Right ventricle myocardium inferior (tissue), 1 donor: ENCODE measurements at regions not wholly inside any gene's neighbourhood (a gene's known extent, or its start where the extent isn't known, plus 50 kb on each side); places are given as distances from the start of the nearest gene placed in this dataset.
A peak's percentile ranks its signal among the peaks of the same experiment; 100 is the strongest.
"Not testable (repeated sequence)": the region's sequence is repeated elsewhere in the genome, so short reads cannot be mapped to it uniquely, and the experiment has no call there.

ENCODE experiments used
- ATAC-seq: fragments of 200-7000 bp; cut with Tn5 transposase; one replicate; pipeline ENCODE4 v1.9.1; 2020; ENCODE audit warnings: mild to moderate bottlenecking, moderate library complexity
- DNase-seq: peaks from one replicate; pipeline ENCODE4 v3.0.0; 2021; ENCODE audit errors: missing footprints
- intact Hi-C: fragments of 100-400 bp; cut with DNase I; formaldehyde crosslinking; loops from one replicate; pipeline ENCODE4 v1.11.0; 2022
- donor health status: DM: no; HTN: yes; CAD: no; lungs with severe emphysema.

GRCh38 chr2:191476901-191477300, 201.0 kb upstream of the NABP1 start:
- intact Hi-C loops, result no loop called here
- DNase-seq, result no peak
- no peak for ATAC-seq

DNA sequence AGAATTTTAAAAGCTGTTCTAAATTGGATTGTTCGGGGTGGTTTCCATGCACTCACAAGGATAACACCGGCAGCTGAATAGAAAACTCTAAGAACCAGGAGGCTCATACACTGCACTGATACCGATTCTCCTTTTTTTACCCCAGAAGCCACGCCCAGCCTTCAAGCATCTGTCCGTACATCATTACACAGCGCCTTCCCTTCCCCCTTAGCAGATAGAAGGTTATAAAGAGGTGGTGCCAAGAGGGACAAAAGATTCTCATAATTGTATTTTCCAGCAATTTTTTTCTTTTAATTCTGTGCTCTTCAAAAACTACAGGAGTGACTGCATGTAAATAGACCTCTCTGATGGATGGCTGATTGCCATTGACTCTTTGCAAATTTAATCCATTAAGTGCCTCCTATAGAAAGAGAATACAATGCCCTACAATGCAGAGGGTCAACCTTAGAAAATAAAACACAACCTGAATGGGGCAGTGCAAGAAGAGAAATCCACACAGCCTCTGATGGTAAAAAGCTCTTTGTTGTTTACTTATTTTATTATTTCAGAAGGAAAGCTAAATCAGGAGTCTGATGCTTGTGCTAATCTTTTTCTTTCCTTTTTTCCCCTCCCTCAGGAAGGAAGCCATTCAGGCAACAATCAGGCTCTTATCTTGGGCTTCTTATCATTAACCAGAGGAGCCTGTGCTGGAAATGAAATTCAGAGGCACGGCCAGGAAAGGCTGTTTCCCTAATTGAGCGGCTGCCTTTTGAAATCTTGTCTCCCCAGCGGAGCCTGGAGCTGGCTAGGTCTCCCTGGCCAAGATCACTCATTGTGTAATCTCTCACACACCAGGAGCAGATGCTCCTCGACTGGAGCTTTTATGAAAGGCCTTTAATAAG, 198.9 kb upstream of the NABP1 start:
- peak; percentile 95 for ATAC-seq
- peak; percentile 72 for DNase-seq
- intact Hi-C loops, result no loop called here

DNA sequence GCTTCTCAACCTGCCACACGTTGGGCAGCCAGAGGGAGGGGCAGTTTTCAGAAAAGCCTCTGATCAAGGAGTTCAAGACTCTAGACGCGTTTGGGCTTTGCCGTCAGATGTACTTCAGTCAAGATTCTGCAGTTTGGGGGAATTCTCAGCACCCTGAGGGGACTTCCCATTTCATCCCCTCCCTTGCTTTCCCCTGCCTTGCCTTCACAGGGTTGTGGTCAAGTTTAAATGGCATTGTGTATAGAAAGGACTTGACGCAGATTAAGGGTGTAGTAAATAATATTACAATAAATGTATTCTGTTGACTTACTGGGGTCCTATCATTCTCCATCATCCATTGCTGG, 198.3 kb upstream of the NABP1 start:
- intact Hi-C loops, result no loop called here
- DNase-seq (no peak), ATAC-seq (no peak)

GRCh38 chr2:191481305-191482070, 196.4 kb upstream of the NABP1 start:
- no peak for ATAC-seq
- intact Hi-C loops, result no loop called here

DNA sequence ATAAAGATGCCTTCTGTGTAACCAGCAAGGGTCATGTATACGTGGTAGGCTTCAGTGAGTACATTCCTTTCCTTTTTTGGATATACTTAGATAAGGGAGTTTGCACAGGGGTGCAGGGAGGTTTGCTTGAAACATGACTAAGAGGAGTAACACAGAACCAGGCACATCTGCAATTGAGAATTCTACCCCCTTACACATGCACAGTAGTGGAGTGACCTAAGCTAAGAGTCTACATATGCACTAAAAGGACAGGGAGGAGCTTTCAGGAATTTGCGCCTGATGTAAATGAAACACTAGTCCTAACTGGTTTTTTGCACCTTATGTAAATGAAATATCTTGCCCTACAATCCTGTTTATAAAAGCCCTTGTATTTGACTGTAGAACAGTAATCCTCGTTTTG, 194.8 kb upstream of the NABP1 start:
- intact Hi-C loops, result no loop called here
- ATAC-seq (no peak), DNase-seq (no peak)

More at GRCh38 chr2:191481305-191482070, 196.4 kb upstream of the NABP1 start:
- no peak for DNase-seq

DNA sequence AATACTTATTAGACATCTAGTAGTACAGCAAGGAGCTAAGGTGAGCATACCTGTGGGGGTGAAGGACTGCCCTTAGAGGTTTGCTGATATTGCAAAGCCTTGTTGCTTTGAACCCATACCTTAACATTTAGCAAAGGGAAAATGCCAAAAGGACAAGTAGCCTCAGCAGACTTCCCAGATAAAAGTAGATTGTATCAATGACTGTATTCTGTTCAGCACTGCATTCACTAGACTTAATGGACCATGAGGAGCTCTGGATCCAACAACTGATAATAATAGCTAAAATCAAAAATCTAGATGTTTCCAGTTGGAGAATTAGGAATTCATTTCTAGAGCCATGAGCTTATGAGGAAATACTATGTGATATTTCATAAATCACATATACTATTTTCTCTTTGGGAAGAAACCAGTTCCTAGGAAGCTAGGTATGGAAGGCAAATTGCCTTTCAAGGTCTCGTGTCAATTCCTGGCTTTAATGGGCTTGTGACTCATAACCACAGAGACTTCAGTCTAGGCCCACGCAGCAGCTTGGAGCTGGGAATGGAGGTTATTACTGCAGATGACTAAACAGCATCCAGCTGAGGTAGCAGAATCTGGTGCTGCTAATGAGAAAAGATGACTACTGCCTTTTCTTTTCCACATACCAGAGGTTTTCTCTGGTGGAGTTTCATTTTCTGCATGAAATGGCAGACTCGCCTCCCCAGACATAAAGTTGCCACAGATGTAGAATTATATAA, 191.2 kb upstream of the NABP1 start:
- intact Hi-C loops, result no loop called here
- DNase-seq, result no peak
- ATAC-seq, result no peak

GRCh38 chr2:191488135-191488534, 189.8 kb upstream of the NABP1 start:
- intact Hi-C loops, result no loop called here
- ATAC-seq (no peak), DNase-seq (no peak)

DNA sequence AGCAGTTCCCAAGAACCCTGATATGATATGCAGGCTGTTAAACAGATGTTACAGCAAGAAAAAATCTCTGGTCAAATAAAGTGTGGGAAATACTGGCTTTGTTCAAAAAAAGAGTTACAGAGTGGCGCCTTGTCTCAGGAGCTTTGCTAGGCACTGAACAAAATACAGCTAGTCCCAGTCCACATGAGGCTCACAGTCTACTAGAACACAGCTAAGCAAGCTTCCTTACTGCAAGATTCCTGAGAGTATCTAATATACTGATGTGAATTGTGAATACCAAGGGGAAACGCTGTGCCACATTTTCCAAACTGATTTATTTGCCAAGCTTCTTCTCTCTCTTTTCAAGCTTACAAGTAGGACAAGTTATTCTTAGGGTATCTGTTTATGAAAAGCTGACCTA, 188.8 kb upstream of the NABP1 start:
- intact Hi-C loops, result no loop called here
- DNase-seq, result no peak
- ATAC-seq, result no peak

DNA sequence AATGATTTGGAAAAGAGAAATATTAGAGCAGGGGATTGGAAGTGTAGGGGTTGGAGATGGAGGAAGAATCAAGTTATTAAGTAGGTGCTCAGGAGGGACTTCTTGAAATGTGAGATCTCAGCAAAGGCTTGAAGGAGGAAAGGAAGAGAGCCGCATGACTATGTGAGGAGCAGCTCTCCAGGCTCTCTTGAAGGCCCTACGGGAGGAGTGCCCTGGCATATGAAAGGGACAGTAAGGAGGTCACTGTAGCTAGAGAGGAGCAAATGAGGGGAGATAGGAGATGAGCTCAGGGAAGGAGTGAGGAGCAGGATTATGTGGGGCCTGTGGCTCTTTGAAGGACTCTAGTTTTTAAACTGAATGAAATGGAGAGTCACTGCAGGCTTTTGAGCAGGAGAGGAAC, 181.1 kb upstream of the NABP1 start:
- ATAC-seq, result no peak
- no peak for DNase-seq
- intact Hi-C loops, result no loop called here

- no peak for DNase-seq
- intact Hi-C loops, result no loop called here
- no peak for ATAC-seq
These were observed 180.1 kb upstream of the NABP1 start for GRCh38 chr2:191497822-191498221.

DNA sequence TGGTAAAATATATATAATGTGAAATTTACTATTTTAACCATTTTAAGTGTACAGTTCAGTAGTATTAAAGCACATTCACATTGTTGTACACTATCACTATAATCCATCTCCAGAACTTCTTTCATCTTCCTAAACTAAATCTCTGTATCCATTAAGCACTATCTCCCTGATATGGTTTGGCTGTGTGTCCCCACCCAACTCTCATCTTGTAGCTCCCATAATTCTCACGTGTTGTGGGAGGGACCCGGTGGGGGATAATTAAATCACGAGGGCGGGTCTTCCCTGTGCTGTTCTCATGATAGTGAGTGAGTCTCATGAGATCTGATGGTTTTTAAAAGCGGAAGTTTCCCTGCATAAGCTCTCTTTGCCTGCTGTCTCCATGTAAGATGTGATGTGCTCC, 178.9 kb upstream of the NABP1 start:
- no peak for ATAC-seq

GRCh38 chr2:191499874-191500565, 177.9 kb upstream of the NABP1 start:
- ATAC-seq (peak; percentile 17), DNase-seq (no peak)
- intact Hi-C loops, result loop anchor here (2.0 to 5.0 kb wide), 2 partner anchors 281 to 333 kb away; no protein-coding TSS in a partner anchor

More for the DNA sequence above, 178.9 kb upstream of the NABP1 start:
- DNase-seq, result no peak
- intact Hi-C loops, result no loop called here

- intact Hi-C loops, result loop anchor here (2.0 to 5.0 kb wide), 2 partner anchors 282 to 333 kb away; no protein-coding TSS in a partner anchor
- DNase-seq (no peak), ATAC-seq (no peak)
These were observed 177.4 kb upstream of the NABP1 start for GRCh38 chr2:191500566-191500883.

DNA sequence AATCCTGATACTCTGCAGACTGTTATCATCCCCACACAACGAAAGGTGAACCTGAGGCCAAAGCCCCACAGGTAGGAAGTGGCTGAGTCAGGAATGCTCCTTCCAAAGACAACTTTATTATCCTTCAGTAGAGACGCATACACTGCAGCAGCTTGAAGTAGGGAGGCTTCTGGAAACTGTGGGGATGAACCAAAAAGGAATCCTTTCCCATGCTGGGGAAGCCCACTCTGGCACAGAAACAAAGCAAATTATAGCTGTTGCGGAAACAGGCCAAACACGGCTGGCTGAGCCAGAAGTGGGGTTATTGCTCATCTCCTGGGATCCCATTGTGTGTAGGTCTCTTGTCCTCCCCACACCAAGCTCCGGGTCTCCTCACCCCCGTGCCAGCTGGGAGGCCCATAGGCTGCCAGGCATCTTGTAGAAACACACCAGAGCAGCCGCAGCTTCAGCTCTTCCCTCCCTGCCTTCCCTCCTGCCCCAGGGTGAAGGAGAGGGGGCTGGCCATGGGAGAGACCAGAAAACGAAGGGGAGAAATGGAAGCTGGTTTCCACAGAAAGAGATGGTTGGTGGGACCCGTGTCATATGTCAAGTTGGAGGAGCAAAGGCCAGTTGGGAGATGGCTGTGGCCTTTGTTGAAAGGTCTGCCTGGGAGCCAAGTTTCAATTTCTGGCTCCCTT, 176.9 kb upstream of the NABP1 start:
- intact Hi-C loops, result loop anchor here (2.0 to 5.0 kb wide), 2 partner anchors 282 to 334 kb away; no protein-coding TSS in a partner anchor
- ATAC-seq, result peak; percentile 23
- no peak for DNase-seq

DNA sequence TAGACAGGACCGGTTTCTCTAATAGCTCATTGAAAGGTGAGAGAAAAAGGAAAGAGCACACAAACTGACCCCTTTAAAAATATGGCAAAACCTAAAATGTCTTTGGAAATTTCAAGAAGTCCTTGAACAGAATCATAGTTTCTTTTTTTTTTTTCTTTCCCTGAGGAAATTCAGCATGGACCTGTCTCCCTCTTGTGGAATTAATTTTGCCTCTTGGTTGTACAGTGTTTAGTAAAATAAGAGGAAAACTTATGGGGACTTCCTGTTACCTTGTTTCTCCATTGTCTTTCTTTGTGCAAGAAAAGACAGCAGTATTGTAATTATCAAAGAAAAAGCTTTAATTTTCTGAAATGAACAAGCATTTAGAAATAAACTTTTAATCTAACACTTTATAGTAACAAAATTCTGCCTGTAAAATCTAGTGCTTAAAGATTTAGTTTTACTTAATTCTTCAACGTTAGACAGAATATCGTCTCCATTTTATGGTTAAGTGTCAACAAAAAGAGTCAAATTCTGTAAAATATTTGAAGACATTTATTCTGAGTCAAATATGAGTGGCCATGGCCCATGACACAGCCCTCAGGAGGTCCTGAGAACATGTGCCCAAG, 176.3 kb upstream of the NABP1 start:
- intact Hi-C loops, result loop anchor here (2.0 to 5.0 kb wide), 2 partner anchors 283 to 334 kb away; no protein-coding TSS in a partner anchor
- DNase-seq (no peak), ATAC-seq (peak; percentile 58)

DNA sequence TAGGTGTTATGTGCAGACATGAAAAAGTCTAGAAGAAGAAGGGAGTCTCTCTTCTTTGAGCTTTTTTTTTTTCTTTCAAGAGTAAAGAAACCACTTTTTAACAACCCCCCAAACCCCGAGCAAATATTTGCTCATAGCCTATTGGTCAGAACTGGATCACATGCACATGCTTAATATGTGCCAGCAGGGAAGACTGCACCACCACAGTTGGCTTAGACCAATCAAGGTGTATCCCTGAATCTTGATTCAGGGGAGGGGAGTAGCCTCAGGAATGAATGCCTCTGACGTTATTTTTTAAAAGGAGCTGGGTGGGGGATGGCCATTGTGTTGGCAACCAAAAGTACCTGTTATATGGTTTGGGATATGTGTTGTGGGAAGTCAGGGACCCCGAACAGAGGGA, 171.4 kb upstream of the NABP1 start:
- ATAC-seq (no peak), DNase-seq (no peak)
- intact Hi-C loops, result no loop called here

GRCh38 chr2:191507252-191507853, 170.6 kb upstream of the NABP1 start:
- intact Hi-C loops, ATAC-seq, DNase-seq: not testable (repeated sequence)
